WERI-Rb-1 (cell line): ENCODE measurements at regions not wholly inside any gene's neighbourhood (a gene's known extent, or its start where the extent isn't known, plus 50 kb on each side); places are given as distances from the start of the nearest gene placed in this dataset.
"Not testable (repeated sequence)": the region's sequence is repeated elsewhere in the genome, so short reads cannot be mapped to it uniquely, and the experiment has no call there.

ENCODE experiments used
- DNase-seq: peaks from one replicate; pipeline ENCODE4 v3.0.0-alpha.2; 2020
- H3K27ac ChIP-seq: fragments of 250-450 bp; sonication (Bioruptor Pico); 2 replicates; pipeline ENCODE4 v1.5.1; 2020; ENCODE audit warnings: mild to moderate bottlenecking, moderate library complexity
- H3K27me3 ChIP-seq: fragments of 250-450 bp; sonication (Bioruptor Pico); 2 replicates; pipeline ENCODE4 v1.5.1; 2021; ENCODE audit warnings: mild to moderate bottlenecking, low read depth, moderate library complexity; ENCODE audit not compliant: insufficient read depth, severe bottlenecking
- H3K36me3 ChIP-seq: fragments of 250-450 bp; sonication (Bioruptor Pico); 2 replicates; pipeline ENCODE4 v1.5.1; 2020; ENCODE audit warnings: mild to moderate bottlenecking, moderate library complexity
- H3K4me3 ChIP-seq: 2 replicates; pipeline ENCODE4 v1.5.1; 2011; ENCODE audit warnings: low read depth, mild to moderate bottlenecking, control low read depth, low read length
- H3K9me3 ChIP-seq: fragments of 250-450 bp; sonication (Bioruptor Pico); 2 replicates; pipeline ENCODE4 v1.5.1; 2021; ENCODE audit warnings: mild to moderate bottlenecking, moderate library complexity; ENCODE audit not compliant: severe bottlenecking
- TF ChIP-seq, protein P1 (sequence below): IDR thresholded peaks from 2 replicates; pipeline ENCODE4 v1.5.1; 2011; ENCODE audit warnings: low read depth, mild to moderate bottlenecking, control low read depth, inconsistent platforms, low read length

GRCh38 chr4:18689308-18690115 is 668.0 kb upstream of the LCORL start:
- peak; percentile 57 for DNase-seq
- Histone ChIP-seq H3K27ac (no peak overlapping the region), H3K9me3 (no peaks in the 10 kb centered on the region), H3K4me3 (no peak overlapping the region), H3K36me3 (no peaks in the 10 kb centered on the region), H3K27me3 (no peaks in the 10 kb centered on the region)
- TF ChIP-seq, protein P1, sequence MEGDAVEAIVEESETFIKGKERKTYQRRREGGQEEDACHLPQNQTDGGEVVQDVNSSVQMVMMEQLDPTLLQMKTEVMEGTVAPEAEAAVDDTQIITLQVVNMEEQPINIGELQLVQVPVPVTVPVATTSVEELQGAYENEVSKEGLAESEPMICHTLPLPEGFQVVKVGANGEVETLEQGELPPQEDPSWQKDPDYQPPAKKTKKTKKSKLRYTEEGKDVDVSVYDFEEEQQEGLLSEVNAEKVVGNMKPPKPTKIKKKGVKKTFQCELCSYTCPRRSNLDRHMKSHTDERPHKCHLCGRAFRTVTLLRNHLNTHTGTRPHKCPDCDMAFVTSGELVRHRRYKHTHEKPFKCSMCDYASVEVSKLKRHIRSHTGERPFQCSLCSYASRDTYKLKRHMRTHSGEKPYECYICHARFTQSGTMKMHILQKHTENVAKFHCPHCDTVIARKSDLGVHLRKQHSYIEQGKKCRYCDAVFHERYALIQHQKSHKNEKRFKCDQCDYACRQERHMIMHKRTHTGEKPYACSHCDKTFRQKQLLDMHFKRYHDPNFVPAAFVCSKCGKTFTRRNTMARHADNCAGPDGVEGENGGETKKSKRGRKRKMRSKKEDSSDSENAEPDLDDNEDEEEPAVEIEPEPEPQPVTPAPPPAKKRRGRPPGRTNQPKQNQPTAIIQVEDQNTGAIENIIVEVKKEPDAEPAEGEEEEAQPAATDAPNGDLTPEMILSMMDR, result peak; percentile 69

- not testable (repeated sequence) for DNase-seq, H3K36me3 ChIP-seq, H3K4me3 ChIP-seq
These were observed 666.8 kb upstream of the LCORL start for GRCh38 chr4:18688351-18688750.

DNA sequence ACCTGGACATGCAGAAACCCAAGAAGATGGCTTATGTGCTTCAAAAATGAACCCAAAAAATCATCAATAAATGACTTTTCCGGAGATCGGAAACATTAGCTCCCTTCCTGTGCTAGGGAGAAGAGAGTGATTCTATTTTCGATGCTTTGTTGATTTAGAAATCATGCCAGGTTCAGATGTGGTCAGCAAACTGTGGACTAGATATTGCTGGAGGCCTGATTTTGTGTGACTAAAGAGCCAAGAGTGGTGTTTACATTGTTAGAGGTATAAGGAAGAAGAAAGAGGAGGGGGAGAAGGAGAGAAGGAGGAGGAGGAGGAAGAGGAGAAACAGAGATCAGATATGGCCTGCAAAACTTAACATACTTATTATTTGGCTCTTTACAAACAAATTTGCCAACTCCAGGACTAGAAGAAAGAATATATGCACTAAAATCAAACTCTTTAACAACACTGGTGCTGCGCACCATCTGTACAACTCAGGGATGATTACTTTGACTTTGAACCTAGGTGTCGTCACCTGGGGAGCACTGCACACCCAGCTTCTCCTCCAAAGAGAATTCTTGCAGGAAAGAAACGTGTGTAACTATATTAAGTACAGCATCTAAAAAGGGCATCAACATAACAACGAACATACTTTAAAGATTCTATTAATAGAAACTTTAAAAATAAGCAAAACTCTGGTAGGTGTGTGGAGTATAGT is 664.9 kb upstream of the LCORL start:
- Histone ChIP-seq H3K9me3 (no peaks in the 10 kb centered on the region), H3K27ac (no peak overlapping the region), H3K27me3 (no peaks in the 10 kb centered on the region), H3K4me3 (no peak overlapping the region), H3K36me3 (no peaks in the 10 kb centered on the region)
- no peak for DNase-seq
- TF ChIP-seq, protein P1, result no peak

More at GRCh38 chr4:18688351-18688750, 666.8 kb upstream of the LCORL start:
- not testable (repeated sequence) for H3K9me3 ChIP-seq, H3K27ac ChIP-seq, H3K27me3 ChIP-seq

DNA sequence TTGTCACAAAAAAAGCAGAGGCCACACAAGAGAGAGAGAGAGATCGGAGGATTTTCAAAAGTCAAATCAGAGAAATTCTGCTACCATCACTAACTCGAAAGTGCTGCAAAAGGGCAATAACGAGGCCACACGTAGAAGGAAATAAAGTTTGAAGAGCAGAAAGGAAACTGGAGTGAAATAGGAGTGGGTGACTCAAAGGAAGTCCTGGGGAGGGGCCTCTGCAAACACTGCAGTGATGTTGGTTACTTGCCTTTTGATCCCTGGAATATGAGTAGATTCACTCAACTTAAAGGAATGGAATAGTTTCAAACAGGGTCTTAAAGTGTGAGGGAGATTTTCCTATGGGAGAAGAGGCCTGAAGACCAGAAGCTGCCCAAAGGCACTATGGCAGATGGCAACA is 663.4 kb upstream of the LCORL start:
- H3K27ac ChIP-seq, result no peak overlapping the region
- TF ChIP-seq, protein P1, result no peak
- H3K4me3 ChIP-seq, result no peak overlapping the region
- DNase-seq, result peak; percentile 15
- H3K27me3 ChIP-seq, result no peaks in the 10 kb centered on the region
- H3K36me3 ChIP-seq, result no peaks in the 10 kb centered on the region
- H3K9me3 ChIP-seq, result no peaks in the 10 kb centered on the region

DNA sequence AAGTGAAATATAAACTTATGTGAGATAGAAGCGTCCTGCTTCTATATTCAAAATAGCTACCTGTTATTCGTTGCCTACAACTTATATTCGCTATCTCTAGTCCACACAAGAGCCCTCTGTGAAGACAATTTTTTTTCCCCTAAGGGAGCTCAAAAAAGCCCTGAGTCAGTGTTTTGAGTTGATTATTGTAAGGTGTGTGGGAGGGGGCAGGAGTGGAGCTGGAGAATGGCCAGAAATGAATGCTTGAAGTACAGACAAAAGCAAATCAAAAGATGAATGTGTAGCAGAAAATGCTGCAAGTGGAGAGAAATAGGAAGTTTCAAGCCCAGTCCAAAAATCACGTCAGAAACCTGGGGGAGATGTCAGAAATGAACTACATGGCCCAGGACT is 655.0 kb upstream of the LCORL start:
- no peak for DNase-seq
- TF ChIP-seq, protein P1, result no peak
- Histone ChIP-seq H3K27ac (no peak overlapping the region), H3K36me3 (no peaks in the 10 kb centered on the region), H3K4me3 (no peak overlapping the region), H3K27me3 (no peaks in the 10 kb centered on the region), H3K9me3 (no peaks in the 10 kb centered on the region)
